ENCODE measurements at regions not wholly inside any gene's neighbourhood (a gene's known extent, or its start where the extent isn't known, plus 50 kb on each side); places are given as distances from the start of the nearest gene placed in this dataset.

DNA sequence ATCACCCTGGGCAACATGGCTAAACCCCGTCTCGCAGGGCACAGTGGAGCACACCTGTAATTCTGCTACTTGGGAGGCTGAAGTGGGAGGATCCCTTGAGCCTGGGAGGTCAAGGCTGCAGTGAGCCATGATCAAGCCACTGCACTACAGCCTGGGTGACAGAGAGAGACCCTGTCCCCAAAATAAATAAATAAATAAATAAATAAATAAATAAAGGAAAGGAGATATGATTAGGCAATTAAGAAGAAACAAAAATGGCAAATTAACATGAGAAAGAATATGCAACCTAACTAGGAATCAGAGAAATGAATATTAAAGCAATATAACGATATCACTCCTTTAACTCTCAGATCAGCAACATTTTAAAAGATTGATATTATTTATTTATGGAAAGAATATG lies 92.3 kb downstream of the C1D start:
- DNase-seq (ENCODE audit: low read depth in 2 of 2) = no peak

DNA sequence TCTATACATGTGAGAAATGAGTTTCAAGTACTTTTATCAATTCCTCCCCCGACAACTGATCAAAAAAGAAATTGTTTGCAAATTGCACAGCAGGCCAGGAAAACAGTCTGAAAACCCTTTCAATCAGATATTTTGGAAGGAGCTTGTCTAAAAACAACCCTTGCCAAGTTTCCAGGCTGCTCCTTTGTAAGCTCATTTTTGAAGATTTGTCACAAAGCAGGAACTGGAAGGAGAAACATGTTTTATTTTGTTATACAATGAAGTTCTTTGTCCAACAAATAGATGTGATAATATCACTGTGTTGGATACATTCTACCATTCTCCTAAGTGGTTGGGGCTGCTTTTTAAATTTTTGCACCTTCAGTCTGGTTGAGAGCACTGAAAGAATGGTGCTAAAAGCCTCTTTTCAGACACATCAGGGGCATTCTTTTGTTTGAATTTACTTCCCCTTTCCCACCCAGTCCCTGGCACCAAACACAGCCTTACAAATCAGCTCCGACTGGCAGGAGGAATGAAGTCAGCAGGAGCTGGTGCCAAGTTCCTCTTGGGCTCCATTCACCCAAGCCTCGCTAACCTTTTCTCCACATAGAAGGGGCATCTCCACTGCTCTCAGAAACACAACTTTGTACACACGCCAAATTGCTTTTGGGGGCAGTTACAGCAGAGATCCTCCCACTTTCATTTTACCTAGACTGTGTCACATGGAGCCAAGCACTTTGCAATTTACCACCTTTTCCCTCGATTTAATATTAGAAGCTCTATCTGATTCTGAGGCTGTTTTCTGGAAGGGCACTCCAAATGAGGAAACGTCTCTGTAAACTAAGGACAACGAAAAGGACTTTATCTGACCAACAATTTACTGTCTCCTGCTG lies 88.0 kb downstream of the C1D start:
- DNase-seq (ENCODE audit: low read depth in 2 of 2) = no peak

DNA sequence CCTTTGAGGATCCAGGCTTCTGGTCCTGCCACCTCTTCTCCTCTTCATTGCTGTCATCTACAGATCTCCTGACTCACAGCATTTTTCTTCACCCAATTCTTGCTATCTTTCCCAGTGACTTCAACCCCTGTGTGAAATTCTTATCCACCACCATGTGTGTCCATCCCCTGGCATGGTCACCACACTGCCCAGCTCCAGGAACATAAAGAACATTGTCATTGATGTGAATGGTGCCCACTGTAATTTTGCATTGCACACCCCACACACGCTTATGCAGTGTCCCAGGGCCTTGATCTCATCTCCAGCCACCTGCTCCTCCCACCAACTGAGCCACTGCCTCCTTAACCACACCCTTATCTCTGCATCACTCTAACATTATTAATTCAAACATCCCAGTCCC lies 85.3 kb downstream of the C1D start:
- DNase-seq (ENCODE audit: low read depth in 2 of 2) = no peak

DNA sequence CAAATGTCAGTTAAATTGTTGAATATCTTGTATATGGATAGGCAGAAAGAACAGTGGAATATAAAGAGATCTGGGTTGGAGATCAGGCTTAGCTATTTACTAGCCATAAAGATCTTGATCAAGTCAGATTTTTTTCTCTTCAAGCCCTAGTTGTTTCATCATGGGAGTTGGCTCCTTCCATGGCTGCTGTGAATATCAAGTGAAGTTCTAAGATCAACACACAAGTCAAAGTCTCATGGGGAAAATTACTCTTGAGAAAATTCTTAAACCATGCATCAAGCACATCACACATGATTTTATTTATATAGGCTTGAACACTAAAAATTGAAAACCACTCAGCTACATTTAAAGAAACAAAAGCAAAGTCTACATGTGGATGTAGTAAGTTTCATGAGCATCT lies 79.8 kb downstream of the C1D start:
- no peak for DNase-seq (ENCODE audit: low read depth in 2 of 2)

DNA sequence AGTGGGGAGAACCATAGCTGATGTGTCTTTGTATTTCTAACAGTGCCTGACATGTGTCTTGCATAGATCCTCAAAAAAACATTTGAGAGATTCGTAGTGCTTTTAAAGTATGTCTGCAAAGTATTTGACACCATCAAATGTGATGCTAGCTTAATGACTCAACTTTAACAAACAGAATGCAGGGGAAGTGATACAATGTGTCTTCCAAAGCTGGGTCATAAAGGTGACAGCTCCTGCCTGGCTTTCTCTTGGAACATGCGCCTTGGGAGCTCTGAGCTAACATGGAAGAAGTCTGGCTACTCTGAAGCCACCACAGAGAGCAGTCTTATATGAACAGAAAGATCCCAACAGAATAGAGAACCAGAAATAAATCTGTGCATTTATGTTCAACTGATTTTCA lies 78.2 kb downstream of the C1D start:
- DNase-seq (ENCODE audit: low read depth in 2 of 2) = no peak

DNA sequence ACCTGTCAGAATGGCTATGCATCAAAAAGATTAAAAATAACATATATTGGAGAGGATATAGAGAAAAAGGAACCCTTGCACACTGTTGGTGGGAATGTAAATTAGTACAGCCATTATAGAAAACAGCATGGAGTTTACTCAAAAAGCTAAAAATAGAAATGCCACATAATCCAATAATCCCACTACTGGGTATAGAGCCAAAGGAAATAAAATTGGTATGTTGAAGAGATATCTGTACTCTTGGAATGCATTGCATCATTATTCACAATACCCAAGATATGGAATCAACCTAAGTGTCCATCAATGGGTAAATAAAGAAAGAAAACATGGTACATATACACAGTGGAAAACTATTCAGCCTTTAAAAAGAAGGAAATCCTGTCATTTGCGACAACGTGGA lies 77.2 kb downstream of the C1D start:
- DNase-seq (ENCODE audit: low read depth in 2 of 2) = no peak

DNA sequence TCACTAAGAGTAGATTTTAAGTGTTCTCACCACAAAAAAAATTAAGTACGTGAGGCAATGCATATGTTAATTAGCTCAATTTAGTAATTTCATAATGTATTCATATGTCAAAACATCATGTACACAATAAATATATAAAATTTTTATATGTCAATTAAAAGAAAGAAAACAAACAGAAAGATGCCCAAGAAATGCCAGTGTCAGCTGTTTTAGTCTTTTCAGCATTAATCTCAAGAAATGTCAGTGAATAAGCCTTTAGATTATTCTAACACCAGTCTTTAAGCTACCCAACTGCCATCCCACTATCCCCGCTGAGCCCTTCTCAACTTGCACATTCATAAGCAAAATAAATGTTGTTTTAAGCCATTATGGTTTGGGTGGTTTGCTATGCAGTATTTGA lies 76.5 kb downstream of the C1D start:
- no peak for DNase-seq (ENCODE audit: low read depth in 2 of 2)
